SK-N-SH (cell line): ENCODE measurements at regions not wholly inside any gene's neighbourhood (a gene's known extent, or its start where the extent isn't known, plus 50 kb on each side); places are given as distances from the start of the nearest gene placed in this dataset.

ENCODE experiments used
- CTCF ChIA-PET: fragments of 300-600, 350-600 bp; formaldehyde crosslinking; extraction: SDS; loops from one replicate; lab custom pipeline; 2021; lab: Yijun Ruan, JAX
- POLR2A ChIA-PET: fragments of 350-600 bp; sonication (Branson Sonifier 250); formaldehyde crosslinking; extraction: SDS; loops from one replicate; lab custom pipeline; 2020; ENCODE audit warnings: antibody characterized with exemption, inconsistent platforms; lab: Yijun Ruan, JAX
- DNase-seq: peaks from one replicate; pipeline ENCODE4 v3.0.0; 2012
- H2AFZ ChIP-seq: fragments of 200-600 bp; sonication (generic); 2 replicates; pipeline ENCODE4 v1.8.1; 2016; ENCODE audit warnings: antibody characterized with exemption, mild to moderate bottlenecking, low read depth
- H3F3A ChIP-seq: fragments of 200-600 bp; sonication (generic); replicated peaks from 2 replicates; pipeline ENCODE3; 2016; ENCODE audit warnings: antibody characterized with exemption, mild to moderate bottlenecking; ENCODE audit not compliant: insufficient read depth
- H3K27ac ChIP-seq, 2 experiments: fragments of 200-500 bp in 1 of 2; fragments of 200-600 bp in 1 of 2; sonication (Bioruptor generic) in 1 of 2; sonication (generic), shearing (Covaris generic) in 1 of 2; 2 replicates each; pipeline versions ENCODE4 v1.5.1 to v1.6.1; 2014 to 2016; ENCODE audit warnings: low read depth in 2 of 2, inconsistent platforms in 1 of 2, low read length in 1 of 2, mild to moderate bottlenecking in 1 of 2, mixed read lengths in 1 of 2
- H3K27me3 ChIP-seq: fragments of 200-600 bp; sonication (generic), shearing (Covaris generic); 2 replicates; pipeline ENCODE4 v1.6.1; 2016; ENCODE audit warnings: mixed run types; ENCODE audit not compliant: insufficient read depth
- H3K36me3 ChIP-seq, 2 experiments: fragments of 200-500 bp in 1 of 2; fragments of 200-600 bp in 1 of 2; sonication (Bioruptor generic) in 1 of 2; sonication (generic) in 1 of 2; replicated peaks in 1 of 2; 2 replicates each; pipeline versions ENCODE3 to v1.5.1; 2014 to 2016; ENCODE audit warnings: low read length in 1 of 2, mild to moderate bottlenecking in 1 of 2; ENCODE audit not compliant: insufficient read depth in 2 of 2, control insufficient read depth in 1 of 2
- H3K4me1 ChIP-seq, 2 experiments: fragments of 200-500 bp in 1 of 2; fragments of 200-600 bp in 1 of 2; sonication (Bioruptor generic) in 1 of 2; sonication (generic), shearing (Covaris generic) in 1 of 2; 2 replicates each; pipeline versions ENCODE4 v1.5.1 to v1.6.1; 2014 to 2016; ENCODE audit warnings: low read depth in 1 of 2, low read length in 1 of 2, mixed run types in 1 of 2; ENCODE audit not compliant: insufficient read depth in 2 of 2, control insufficient read depth in 1 of 2
- H3K4me2 ChIP-seq: fragments of 200-600 bp; sonication (generic), shearing (Covaris generic); 2 replicates; pipeline ENCODE4 v1.6.1; 2017; ENCODE audit warnings: mixed run types
- H3K4me3 ChIP-seq, 2 experiments: fragments of 200-500 bp in 1 of 2; fragments of 200-600 bp in 1 of 2; sonication (Bioruptor generic) in 1 of 2; sonication (generic), shearing (Covaris generic) in 1 of 2; 2 replicates each; pipeline versions ENCODE4 v1.5.1 to v1.8.1; 2014 to 2016; ENCODE audit warnings: low read depth in 2 of 2, inconsistent platforms in 1 of 2, low read length in 1 of 2, mild to moderate bottlenecking in 1 of 2, mixed read lengths in 1 of 2, moderate library complexity in 1 of 2
- H3K79me2 ChIP-seq: fragments of 200-600 bp; sonication (generic); 2 replicates; pipeline ENCODE4 v1.8.1; 2017; ENCODE audit warnings: mild to moderate bottlenecking; ENCODE audit not compliant: insufficient read depth
- H3K9ac ChIP-seq: fragments of 200-600 bp; sonication (generic); 2 replicates; pipeline ENCODE4 v1.6.1; 2017; ENCODE audit warnings: mixed run types
- H3K9me2 ChIP-seq: fragments of 200-600 bp; sonication (generic); 2 replicates; pipeline ENCODE4 v1.6.1; 2017; ENCODE audit warnings: mixed run types
- H3K9me3 ChIP-seq: fragments of 200-600 bp; sonication (generic); 2 replicates; pipeline ENCODE4 v1.6.1; 2017; ENCODE audit warnings: mixed run types, mild to moderate bottlenecking, moderate library complexity
- H4K20me1 ChIP-seq: fragments of 200-600 bp; sonication (generic); 2 replicates; pipeline ENCODE4 v1.6.1; 2017; ENCODE audit warnings: mild to moderate bottlenecking, mixed run types; ENCODE audit not compliant: insufficient read depth
- CHD2 ChIP-seq: fragments of 150-350 bp; IDR thresholded peaks from 2 replicates; pipeline ENCODE4 v1.6.1; 2018; ENCODE audit warnings: low read length; ENCODE audit not compliant: partially characterized antibody
- ELF1 ChIP-seq: IDR thresholded peaks from 2 replicates; pipeline ENCODE4 v1.4.0; 2012
- EP300 ChIP-seq, 2 experiments: IDR thresholded peaks; 2 replicates each; pipeline versions ENCODE4 v1.4.0 to v1.6.1; 2012; ENCODE audit warnings: borderline replicate concordance in 1 of 2, low read depth in 1 of 2, low read length in 1 of 2
- FOSL2 ChIP-seq: IDR thresholded peaks from 2 replicates; pipeline ENCODE4 v1.4.0; 2012; ENCODE audit warnings: low read depth, mild to moderate bottlenecking, moderate library complexity, borderline replicate concordance
- FOXJ3 ChIP-seq: sonication (generic); formaldehyde crosslinking; IDR thresholded peaks from 2 replicates; pipeline ENCODE4 v1.5.1; 2020; ENCODE audit warnings: mild to moderate bottlenecking, missing genetic modification reagents
- FOXM1 ChIP-seq: IDR thresholded peaks from 2 replicates; pipeline ENCODE4 v1.4.0; 2012; ENCODE audit warnings: low read depth, mild to moderate bottlenecking
- GABPA ChIP-seq: IDR thresholded peaks from 2 replicates; pipeline ENCODE4 v1.4.0; 2012; ENCODE audit warnings: low read depth, mild to moderate bottlenecking
- IRF3 ChIP-seq: fragments of 150-350 bp; IDR thresholded peaks from 2 replicates; pipeline ENCODE4 v1.6.1; 2016; ENCODE audit warnings: mild to moderate bottlenecking, low read depth, low read length
- JUND ChIP-seq: IDR thresholded peaks from 2 replicates; pipeline ENCODE4 v1.4.0; 2012
- MEF2A ChIP-seq: IDR thresholded peaks from 2 replicates; pipeline ENCODE4 v1.4.0; 2012; ENCODE audit warnings: low read depth, borderline replicate concordance
- MXI1 ChIP-seq: IDR thresholded peaks from 2 replicates; pipeline ENCODE4 v1.6.1; 2012; ENCODE audit warnings: mild to moderate bottlenecking, low read depth, low read length, improper control_type of control experiment
- NFIC ChIP-seq: IDR thresholded peaks from 2 replicates; pipeline ENCODE4 v1.4.0; 2012; ENCODE audit warnings: borderline replicate concordance
- NRF1 ChIP-seq: IDR thresholded peaks from 2 replicates; pipeline ENCODE4 v1.6.1; 2012; ENCODE audit warnings: low read depth, mild to moderate bottlenecking, low read length
- PBX3 ChIP-seq: IDR thresholded peaks from 2 replicates; pipeline ENCODE4; 2012
- RAD21 ChIP-seq: IDR thresholded peaks from 2 replicates; pipeline ENCODE4 v1.6.1; 2012; ENCODE audit warnings: mild to moderate bottlenecking, low read length
- RCOR1 ChIP-seq: fragments of 150-350 bp; IDR thresholded peaks from 2 replicates; pipeline ENCODE4 v1.6.1; 2017; ENCODE audit warnings: antibody characterized with exemption, low read length
- REST ChIP-seq: IDR thresholded peaks from 2 replicates; pipeline ENCODE4 v1.6.1; 2012; ENCODE audit warnings: mild to moderate bottlenecking, low read depth, low read length, moderate library complexity
- RFX5 ChIP-seq: IDR thresholded peaks from 2 replicates; pipeline ENCODE4 v1.6.1; 2012; ENCODE audit warnings: mild to moderate bottlenecking, improper control_type of control experiment, low read length
- RXRA ChIP-seq: IDR thresholded peaks from 2 replicates; pipeline ENCODE4 v1.4.0; 2012; ENCODE audit warnings: low read depth, mild to moderate bottlenecking, borderline replicate concordance
- SIN3A ChIP-seq: IDR thresholded peaks from 2 replicates; pipeline ENCODE4 v1.6.1; 2012; ENCODE audit warnings: low read depth, mild to moderate bottlenecking, low read length, moderate library complexity, borderline replicate concordance
- SMC3 ChIP-seq: IDR thresholded peaks from 2 replicates; pipeline ENCODE4 v1.6.1; 2012; ENCODE audit warnings: low read depth, low read length, improper control_type of control experiment
- TAF1 ChIP-seq: IDR thresholded peaks from 2 replicates; pipeline ENCODE4 v1.6.1; 2012; ENCODE audit warnings: low read depth, mild to moderate bottlenecking, low read length, moderate library complexity, borderline replicate concordance
- TCF12 ChIP-seq: IDR thresholded peaks from 2 replicates; pipeline ENCODE4 v1.4.0; 2012
- TEAD4 ChIP-seq: IDR thresholded peaks from 2 replicates; pipeline ENCODE4 v1.4.0; 2012; ENCODE audit warnings: mild to moderate bottlenecking, borderline replicate concordance; ENCODE audit not compliant: insufficient read depth
- USF2 ChIP-seq: fragments of 150-350 bp; IDR thresholded peaks from 2 replicates; pipeline ENCODE4 v1.6.1; 2017; ENCODE audit warnings: antibody characterized with exemption, low read length, low read depth, borderline replicate concordance
- YY1 ChIP-seq: IDR thresholded peaks from 2 replicates; pipeline ENCODE4 v1.4.0; 2012; ENCODE audit warnings: low read depth, mild to moderate bottlenecking
- ZBTB33 ChIP-seq: IDR thresholded peaks from 2 replicates; pipeline ENCODE4 v1.4.0; 2012; ENCODE audit warnings: low read depth, borderline replicate concordance
- WGBS: methylation state at CpG from one replicate; pipeline ENCODE4 v1.1.6; 2017; ENCODE audit warnings: low lambda C conversion rate; 5-methylcytosine and 5-hydroxymethylcytosine counted together

GRCh38 chr12:67441736-67442346, 172.7 kb downstream of the CAND1 start:
- no peak overlapping the region for H3K9ac ChIP-seq
- 17% methylated on average over 12 of the region's 12 CpGs for WGBS
- CTCF ChIA-PET: interaction anchor here (0.6 to 2.0 kb wide), 22 partner anchors 9 to 597 kb away, joined by 3 to 14 read pairs (median 4); no protein-coding TSS in a partner anchor
- no peak for TF ChIP-seq RCOR1
- TF ChIP-seq SIN3A: no peak
- TF ChIP-seq NRF1: no peak
- no peak for TF ChIP-seq MXI1
- TF ChIP-seq YY1: no peak
- no peak for TF ChIP-seq USF2
- no peak for TF ChIP-seq IRF3
- TF ChIP-seq PBX3: no peak
- TF ChIP-seq ELF1: no peak; the same call in 1 of the 2 replicates
- TF ChIP-seq FOXM1: no peak
- peak; percentile 77 for TF ChIP-seq SMC3
- no peak for TF ChIP-seq REST
- peak; percentile 99 for TF ChIP-seq RFX5
- no peak for TF ChIP-seq NFIC
- no peak for TF ChIP-seq FOXJ3 (CRISPR knock-in tag)
- no peak for TF ChIP-seq ZBTB33
- TF ChIP-seq FOSL2: no peak
- no peak for TF ChIP-seq MEF2A
- TF ChIP-seq GABPA: no peak
- TF ChIP-seq RAD21: peak; percentile 76
- TF ChIP-seq TEAD4: no peak
- TF ChIP-seq TCF12: no peak; the same call in 1 of the 2 replicates
- no peak for TF ChIP-seq CHD2
- 0 out of 4 replicates have a peak, but pooled peaks of 1 of the 2 experiments have one; percentile 24 for TF ChIP-seq EP300 (IDR thresholded peaks at IDR 0.05; ENCODE audit: borderline replicate concordance in 1 of 2, low read depth in 1 of 2, low read length in 1 of 2)
- TF ChIP-seq RXRA: no peak
- TF ChIP-seq JUND: no peak
- TF ChIP-seq TAF1: no peak

More at GRCh38 chr12:67441736-67442346, 172.7 kb downstream of the CAND1 start:
- no peaks in the 10 kb centered on the region for H3K79me2 ChIP-seq
- peak overlapping the region; percentile 20; the same call in 1 of the 2 replicates for H3K4me2 ChIP-seq
- H3F3A ChIP-seq: no peaks in the 10 kb centered on the region
- POLR2A ChIA-PET: no interaction called here
- peak; percentile 65 for DNase-seq
- H4K20me1 ChIP-seq: no peaks in the 10 kb centered on the region
- no peak overlapping the region; a peak in 1 of 4 replicates for H3K4me3 ChIP-seq
- H3K9me3 ChIP-seq: no peaks in the 10 kb centered on the region
- H3K27ac ChIP-seq: peak overlapping the region in 1 of 2 experiments; percentile 15; a peak in 1 of 4 replicates
- H2AFZ ChIP-seq: peak overlapping the region; percentile 24; the same call in 1 of the 2 replicates
- H3K9me2 ChIP-seq: no peaks in the 10 kb centered on the region
- H3K27me3 ChIP-seq: no peaks in the 10 kb centered on the region
- H3K36me3 ChIP-seq: no peaks in the 10 kb centered on the region
- H3K4me1 ChIP-seq: peaks cover 6 to 8% of the 10 kb centered on the region in 2 experiments; a peak in 3 of 4 replicates
